GM21528 (cell line): ENCODE measurements at regions not wholly inside any gene's neighbourhood (a gene's known extent, or its start where the extent isn't known, plus 50 kb on each side); places are given as distances from the start of the nearest gene placed in this dataset.
A peak's percentile ranks its signal among the peaks of the same experiment; 100 is the strongest.

Experiments
- ATAC-seq: cut with Tn5 transposase; IDR thresholded peaks from one replicate; pipeline ENCODE4 v1.9.1; 2021; ENCODE audit warnings: mild to moderate bottlenecking, moderate library complexity; ENCODE audit not compliant: unreplicated experiment, low FRiP score

- no peak for ATAC-seq
Observed at GRCh38 chr12:92615703-92616102, 87.1 kb upstream of the PLEKHG7 start.

GRCh38 chr12:92615086-92615485 is 87.7 kb upstream of the PLEKHG7 start:
- no peak for ATAC-seq

GRCh38 chr12:92614502-92614901 is 88.3 kb upstream of the PLEKHG7 start:
- ATAC-seq, result no peak

GRCh38 chr12:92614001-92614400 is 88.8 kb upstream of the PLEKHG7 start:
- no peak for ATAC-seq

- no peak for ATAC-seq
Observed at GRCh38 chr12:92612611-92613010, 90.2 kb upstream of the PLEKHG7 start.

GRCh38 chr12:92608151-92609091 is 94.4 kb upstream of the PLEKHG7 start:
- no peak for ATAC-seq

GRCh38 chr12:92606956-92607355 is 95.8 kb upstream of the PLEKHG7 start:
- ATAC-seq, result no peak

- ATAC-seq, result no peak
Observed at GRCh38 chr12:92605621-92606170, 97.1 kb upstream of the PLEKHG7 start.

GRCh38 chr12:92604786-92605185 is 98.0 kb upstream of the PLEKHG7 start:
- no peak for ATAC-seq

GRCh38 chr12:92603741-92604432 is 98.9 kb upstream of the PLEKHG7 start:
- no peak for ATAC-seq

- no peak for ATAC-seq
Observed at GRCh38 chr12:92602930-92603623, 99.7 kb upstream of the PLEKHG7 start.

- no peak for ATAC-seq
Observed at GRCh38 chr12:92602476-92602875, 100.3 kb upstream of the PLEKHG7 start.

GRCh38 chr12:92601680-92602079 is 101.1 kb upstream of the PLEKHG7 start:
- no peak for ATAC-seq

GRCh38 chr12:92601176-92601575 is 101.6 kb upstream of the PLEKHG7 start:
- ATAC-seq, result no peak

- no peak for ATAC-seq
Observed at GRCh38 chr12:92600052-92600451, 102.7 kb upstream of the PLEKHG7 start.

GRCh38 chr12:92597997-92598396 is 104.8 kb upstream of the PLEKHG7 start:
- no peak for ATAC-seq

GRCh38 chr12:92597118-92597517 is 105.7 kb upstream of the PLEKHG7 start:
- ATAC-seq, result no peak

GRCh38 chr12:92596383-92596782 is 106.4 kb upstream of the PLEKHG7 start:
- no peak for ATAC-seq

- ATAC-seq, result no peak
Observed at GRCh38 chr12:92595663-92596062, 107.1 kb upstream of the PLEKHG7 start.

- ATAC-seq, result peak; percentile 100
Observed at GRCh38 chr12:92593734-92594402, 108.9 kb upstream of the PLEKHG7 start.
